AG04450 (cell line): ENCODE measurements at regions not wholly inside any gene's neighbourhood (a gene's known extent, or its start where the extent isn't known, plus 50 kb on each side); places are given as distances from the start of the nearest gene placed in this dataset.

Experiments used
- CTCF ChIA-PET: fragments of 300-600, 350-600 bp; formaldehyde crosslinking; extraction: SDS; loops from one replicate; lab custom pipeline; 2022; ENCODE audit warnings: antibody characterized with exemption, inconsistent platforms; lab: Charles Lee
- POLR2A ChIA-PET: fragments of 350-600 bp; formaldehyde crosslinking; extraction: SDS; loops from one replicate; lab custom pipeline; 2021; ENCODE audit warnings: antibody characterized with exemption, inconsistent platforms; lab: Yijun Ruan, JAX
- DNase-seq: peaks from one replicate; pipeline ENCODE4 v3.0.0-alpha.2; 2011; ENCODE audit warnings: low read depth, low spot score
- H3K27ac ChIP-seq: one replicate; pipeline ENCODE4 v1.5.1; 2012; ENCODE audit warnings: low read depth, low read length, control low read depth
- H3K27me3 ChIP-seq: one replicate; pipeline ENCODE4 v1.6.0; 2012; ENCODE audit warnings: low read length; ENCODE audit not compliant: control insufficient read depth, insufficient read depth
- H3K4me3 ChIP-seq: 2 replicates; pipeline ENCODE4 v1.5.1; 2011; ENCODE audit warnings: mild to moderate bottlenecking, low read depth, low read length, control low read depth
- H3K9me3 ChIP-seq: 2 replicates; pipeline ENCODE4 v1.5.1; 2012; ENCODE audit warnings: low read length; ENCODE audit not compliant: control insufficient read depth, insufficient read depth
- TF ChIP-seq, protein P1 (sequence below): IDR thresholded peaks from 2 replicates; pipeline ENCODE4 v1.5.1; 2011; ENCODE audit warnings: low read depth, low read length, control low read depth, inconsistent platforms

- no peak overlapping the region for H3K27ac ChIP-seq
- H3K4me3 ChIP-seq = no peak overlapping the region
- H3K9me3 ChIP-seq = no peaks in the 10 kb centered on the region
- POLR2A ChIA-PET = no interaction called here
- H3K27me3 ChIP-seq = no peaks in the 10 kb centered on the region
- CTCF ChIA-PET = no interaction called here
- TF ChIP-seq, protein P1, sequence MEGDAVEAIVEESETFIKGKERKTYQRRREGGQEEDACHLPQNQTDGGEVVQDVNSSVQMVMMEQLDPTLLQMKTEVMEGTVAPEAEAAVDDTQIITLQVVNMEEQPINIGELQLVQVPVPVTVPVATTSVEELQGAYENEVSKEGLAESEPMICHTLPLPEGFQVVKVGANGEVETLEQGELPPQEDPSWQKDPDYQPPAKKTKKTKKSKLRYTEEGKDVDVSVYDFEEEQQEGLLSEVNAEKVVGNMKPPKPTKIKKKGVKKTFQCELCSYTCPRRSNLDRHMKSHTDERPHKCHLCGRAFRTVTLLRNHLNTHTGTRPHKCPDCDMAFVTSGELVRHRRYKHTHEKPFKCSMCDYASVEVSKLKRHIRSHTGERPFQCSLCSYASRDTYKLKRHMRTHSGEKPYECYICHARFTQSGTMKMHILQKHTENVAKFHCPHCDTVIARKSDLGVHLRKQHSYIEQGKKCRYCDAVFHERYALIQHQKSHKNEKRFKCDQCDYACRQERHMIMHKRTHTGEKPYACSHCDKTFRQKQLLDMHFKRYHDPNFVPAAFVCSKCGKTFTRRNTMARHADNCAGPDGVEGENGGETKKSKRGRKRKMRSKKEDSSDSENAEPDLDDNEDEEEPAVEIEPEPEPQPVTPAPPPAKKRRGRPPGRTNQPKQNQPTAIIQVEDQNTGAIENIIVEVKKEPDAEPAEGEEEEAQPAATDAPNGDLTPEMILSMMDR = no peak
- DNase-seq = no peak
Measured at GRCh38 chr13:106401081-106401480, 134.4 kb downstream of the EFNB2 start.

- Histone ChIP-seq H3K9me3 (no peaks in the 10 kb centered on the region), H3K27ac (no peak overlapping the region), H3K4me3 (no peak overlapping the region), H3K27me3 (no peaks in the 10 kb centered on the region)
- TF ChIP-seq, protein P1 = no peak
- CTCF ChIA-PET = interaction anchor here (1.0 kb wide), 1 partner anchor 33 kb away, joined by 3 read pairs; no protein-coding TSS in a partner anchor
- no peak for DNase-seq
- POLR2A ChIA-PET = no interaction called here
Measured at GRCh38 chr13:106400289-106400688, 135.2 kb downstream of the EFNB2 start.

- ChIA-PET POLR2A (no interaction called here), CTCF (no interaction called here)
- Histone ChIP-seq H3K4me3 (no peak overlapping the region), H3K27me3 (no peaks in the 10 kb centered on the region), H3K9me3 (no peaks in the 10 kb centered on the region), H3K27ac (no peak overlapping the region)
- no peak for DNase-seq
- TF ChIP-seq, protein P1 = no peak
Measured at GRCh38 chr13:106398289-106398688, 137.2 kb downstream of the EFNB2 start.

GRCh38 chr13:106393776-106394175, 141.7 kb downstream of the EFNB2 start:
- CTCF ChIA-PET = no interaction called here
- Histone ChIP-seq H3K27ac (no peak overlapping the region), H3K27me3 (no peaks in the 10 kb centered on the region), H3K4me3 (no peak overlapping the region), H3K9me3 (no peaks in the 10 kb centered on the region)
- DNase-seq = no peak
- POLR2A ChIA-PET = no interaction called here
- TF ChIP-seq, protein P1 = no peak

- TF ChIP-seq, protein P1 = no peak
- Histone ChIP-seq H3K4me3 (no peak overlapping the region), H3K27me3 (no peaks in the 10 kb centered on the region), H3K27ac (no peak overlapping the region), H3K9me3 (no peaks in the 10 kb centered on the region)
- no peak for DNase-seq
- POLR2A ChIA-PET = no interaction called here
- CTCF ChIA-PET = no interaction called here
Measured at GRCh38 chr13:106391681-106392080, 143.8 kb downstream of the EFNB2 start.
